ENCODE measurements at regions not wholly inside any gene's neighbourhood (a gene's known extent, or its start where the extent isn't known, plus 50 kb on each side); places are given as distances from the start of the nearest gene placed in this dataset.
"Not testable (repeated sequence)": the region's sequence is repeated elsewhere in the genome, so short reads cannot be mapped to it uniquely, and the experiment has no call there.

GRCh38 chr1:148324465-148324864 is 158.6 kb downstream of the PPIAL4G start:
- not testable (repeated sequence) for DNase-seq (ENCODE audit: low read depth in 2 of 3, low spot score in 2 of 3)

DNA sequence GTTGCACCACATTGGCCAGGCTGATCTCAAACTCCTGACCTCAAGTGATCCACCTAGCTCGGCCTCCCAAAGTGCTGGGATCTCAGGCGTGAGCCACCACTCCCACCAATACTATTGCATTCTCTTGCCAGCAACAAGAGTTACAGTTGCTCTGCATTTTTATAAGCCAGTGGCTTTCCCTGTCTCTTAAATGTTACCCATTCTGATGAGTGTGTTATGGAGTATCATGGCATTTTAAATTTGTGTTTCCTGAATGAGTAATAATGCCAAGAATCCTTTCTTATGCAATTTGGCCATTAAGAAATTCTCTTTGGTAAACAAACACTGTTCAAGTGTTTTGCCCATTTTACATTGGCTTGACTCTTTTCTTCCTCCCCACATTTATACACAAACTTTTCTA is 163.0 kb downstream of the PPIAL4G start:
- not testable (repeated sequence) for DNase-seq (ENCODE audit: low read depth in 2 of 3, low spot score in 2 of 3)

- DNase-seq (ENCODE audit: low read depth in 2 of 3, low spot score in 2 of 3), result no peak
Measured at GRCh38 chr1:148318904-148319242, 164.2 kb downstream of the PPIAL4G start.

GRCh38 chr1:148318123-148318903 is 164.8 kb downstream of the PPIAL4G start:
- peak in 2 of 3 donors; percentile 84 to 90 for DNase-seq (ENCODE audit: low read depth in 2 of 3, low spot score in 2 of 3)

GRCh38 chr1:148317288-148317985 is 165.4 kb upstream of the NBPF11 start:
- no peak for DNase-seq (ENCODE audit: low read depth in 2 of 3, low spot score in 2 of 3)

- DNase-seq (ENCODE audit: low read depth in 2 of 3, low spot score in 2 of 3), result no peak
Measured at GRCh38 chr1:148315071-148315811, 163.2 kb upstream of the NBPF11 start.

- no peak for DNase-seq (ENCODE audit: low read depth in 2 of 3, low spot score in 2 of 3)
Measured at GRCh38 chr1:148310807-148311206, 158.7 kb upstream of the NBPF11 start.

DNA sequence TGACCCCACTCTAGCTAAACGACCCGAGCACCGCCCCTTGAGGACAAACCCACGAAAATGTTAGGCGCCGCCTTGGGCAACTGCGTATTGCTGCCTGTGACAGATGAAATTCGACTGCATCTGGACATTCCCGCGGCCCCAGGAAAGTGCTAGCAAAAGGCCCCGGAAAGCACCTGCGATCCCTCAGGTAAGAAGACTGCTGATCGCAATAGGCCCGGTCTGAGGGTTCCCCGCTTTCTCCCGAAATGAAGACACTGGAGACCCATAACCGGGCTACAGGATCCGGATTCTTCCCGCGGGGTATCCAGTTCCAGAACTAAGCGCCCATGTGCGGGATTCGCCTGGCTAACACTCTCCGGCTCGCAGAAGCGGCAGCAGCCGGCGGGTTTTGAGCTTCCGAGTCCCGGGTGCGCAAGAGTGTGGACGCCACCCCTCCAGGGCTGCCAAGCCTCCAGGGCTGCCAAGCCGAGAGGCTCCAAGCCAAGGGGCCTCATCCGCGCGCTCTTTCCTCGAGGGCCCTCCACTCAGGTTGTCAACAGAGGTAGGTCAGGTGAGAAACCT is 157.9 kb upstream of the NBPF11 start:
- DNase-seq (ENCODE audit: low read depth in 2 of 3, low spot score in 2 of 3), result no peak

DNA sequence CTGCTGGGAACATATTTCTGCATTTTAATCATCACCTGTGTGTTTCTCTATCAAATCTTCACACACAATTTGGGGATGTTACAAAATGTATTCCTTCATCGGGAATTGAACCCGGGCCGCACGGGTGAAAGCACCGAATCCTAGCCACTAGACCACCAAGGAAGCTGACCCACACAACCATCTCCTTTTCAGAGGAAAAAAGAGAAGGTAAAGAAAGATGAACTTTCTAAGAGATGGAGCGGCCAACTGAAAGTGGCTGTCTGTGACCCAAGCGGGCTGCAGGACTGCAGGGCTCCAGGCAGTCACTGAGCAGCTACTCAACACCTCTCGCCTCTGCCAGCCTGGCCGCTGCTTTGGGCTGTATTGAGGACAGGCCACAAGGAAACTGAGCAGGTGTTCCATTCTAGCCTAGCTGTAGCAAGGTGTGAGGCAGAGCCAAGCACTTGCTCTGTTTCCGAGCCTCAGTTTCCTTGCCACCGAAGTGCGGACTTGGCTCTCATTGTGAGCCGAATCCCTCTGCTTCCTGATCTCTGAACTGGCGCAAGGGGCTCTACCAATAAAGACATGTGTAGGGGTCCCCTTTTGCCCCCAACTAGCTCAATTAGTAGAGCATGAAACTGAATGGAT is 156.9 kb upstream of the NBPF11 start:
- no peak for DNase-seq (ENCODE audit: low read depth in 2 of 3, low spot score in 2 of 3)

DNA sequence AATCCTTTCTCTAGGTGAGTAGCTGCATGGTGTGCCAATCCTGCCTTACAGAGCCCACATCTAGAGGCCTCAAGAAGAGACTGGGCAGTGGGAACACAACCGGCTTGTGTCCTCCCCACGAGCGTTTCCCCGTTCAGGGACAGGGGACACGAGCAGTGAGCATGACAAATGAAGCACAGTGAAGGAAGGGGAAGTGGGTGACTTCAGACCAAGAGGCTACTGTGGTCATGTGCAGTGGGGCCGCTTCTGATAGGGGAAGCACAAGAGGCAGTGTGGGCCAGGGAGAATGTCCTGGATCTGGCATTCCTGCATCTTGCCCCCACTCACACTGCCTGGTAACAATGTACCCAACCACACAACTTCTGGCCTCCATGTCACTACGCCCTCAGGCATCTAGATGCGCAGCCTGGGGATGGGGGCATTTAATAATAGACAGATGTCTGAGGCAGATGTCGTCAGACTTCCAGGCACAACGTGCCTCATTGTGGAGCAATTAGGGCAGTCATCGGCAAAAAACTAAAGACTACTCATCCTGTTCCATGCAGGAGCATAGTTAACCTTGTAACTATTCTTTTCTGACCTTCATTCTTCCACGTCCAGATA is 155.6 kb upstream of the NBPF11 start:
- peak in 1 of 3 donors; percentile 27 for DNase-seq (ENCODE audit: low read depth in 2 of 3, low spot score in 2 of 3)

DNA sequence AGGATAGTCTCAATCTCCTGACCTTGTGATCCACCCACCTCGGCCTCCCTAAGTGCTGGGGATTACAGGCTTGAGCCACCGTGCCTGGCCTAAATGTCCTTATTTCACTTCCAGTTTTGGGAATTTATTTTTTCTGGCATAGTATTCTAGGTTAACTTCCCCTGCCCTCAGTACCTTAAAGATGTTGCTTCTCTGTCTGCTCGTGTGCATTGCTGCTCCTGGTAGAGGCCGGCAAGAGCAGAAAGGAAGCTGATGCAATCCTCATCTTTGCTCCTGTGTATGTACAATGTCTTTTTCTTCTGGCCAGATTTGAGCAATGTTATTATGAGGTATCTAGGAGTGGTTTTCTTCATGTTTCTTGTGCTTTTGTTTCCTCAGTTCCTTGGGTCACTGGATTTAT is 152.9 kb upstream of the NBPF11 start:
- DNase-seq (ENCODE audit: low read depth in 2 of 3, low spot score in 2 of 3), result not testable (repeated sequence)

DNA sequence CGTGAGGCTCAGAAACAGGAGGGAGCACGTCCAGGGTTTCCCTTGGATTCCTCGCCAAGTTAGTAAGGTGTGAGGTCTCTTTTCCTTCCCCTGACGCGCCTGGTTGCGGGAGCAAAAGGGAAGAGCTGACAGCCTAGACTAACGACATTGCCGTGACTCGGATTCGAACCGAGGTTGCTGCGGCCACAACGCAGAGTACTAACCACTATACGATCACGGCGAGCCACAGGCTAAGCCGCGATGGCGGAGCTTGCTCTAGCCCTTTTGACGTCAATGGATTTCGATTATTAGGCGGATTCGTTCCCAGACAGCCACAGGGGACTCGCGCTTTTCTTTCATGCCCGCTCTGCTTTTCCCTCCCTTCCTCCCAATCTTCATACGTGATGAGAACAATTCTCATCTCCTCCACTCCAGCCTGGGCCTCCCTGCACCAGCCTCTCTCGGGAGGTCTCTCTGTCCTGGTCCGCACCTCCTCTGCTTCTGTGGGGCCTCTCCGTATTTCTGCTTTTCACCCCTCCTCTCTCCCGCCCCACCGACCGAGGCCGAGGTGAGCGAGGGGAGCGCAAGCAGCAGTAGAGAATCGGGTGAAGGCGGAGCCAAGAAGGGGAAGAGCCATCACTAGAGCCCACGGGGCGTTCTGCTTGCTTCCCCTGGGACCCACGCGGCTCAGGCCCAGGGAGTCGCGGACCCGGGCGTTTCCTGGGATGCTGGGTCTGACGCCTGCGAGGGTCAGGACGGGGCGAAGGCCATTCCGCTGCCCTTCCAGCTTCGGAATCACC is 150.7 kb upstream of the NBPF11 start:
- DNase-seq (ENCODE audit: low read depth in 2 of 3, low spot score in 2 of 3), result not testable (repeated sequence)

- DNase-seq (ENCODE audit: low read depth in 2 of 3, low spot score in 2 of 3), result not testable (repeated sequence)
Measured at GRCh38 chr1:148297852-148298251, 145.8 kb upstream of the NBPF11 start.

DNA sequence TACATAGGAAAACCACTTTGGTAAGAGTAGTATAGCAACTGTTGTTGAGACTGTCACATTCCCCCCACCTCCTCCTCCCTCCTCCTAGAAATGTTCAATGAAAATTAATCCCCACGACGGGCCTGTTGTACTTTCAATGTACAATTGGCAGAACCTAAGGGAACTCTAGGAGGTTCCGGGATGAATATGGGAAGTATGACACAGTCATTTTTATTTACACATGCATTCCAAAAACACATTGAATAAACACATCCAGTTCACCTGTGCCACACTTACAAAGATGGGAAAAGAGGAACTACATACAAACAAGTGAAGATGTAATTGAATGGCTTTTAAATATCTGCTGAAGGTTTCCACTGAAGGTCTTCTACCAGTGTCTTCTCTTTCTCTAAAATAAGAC is 144.4 kb upstream of the NBPF11 start:
- DNase-seq (ENCODE audit: low read depth in 2 of 3, low spot score in 2 of 3), result no peak

GRCh38 chr1:148294116-148294807 is 142.2 kb upstream of the NBPF11 start:
- DNase-seq (ENCODE audit: low read depth in 2 of 3, low spot score in 2 of 3), result no peak

- DNase-seq (ENCODE audit: low read depth in 2 of 3, low spot score in 2 of 3), result peak in 1 of 3 donors; percentile 30
Measured at GRCh38 chr1:148293651-148294050, 141.6 kb upstream of the NBPF11 start.

GRCh38 chr1:148292915-148293314 is 140.8 kb upstream of the NBPF11 start:
- no peak for DNase-seq (ENCODE audit: low read depth in 2 of 3, low spot score in 2 of 3)

GRCh38 chr1:148290881-148291280 is 138.8 kb upstream of the NBPF11 start:
- no peak for DNase-seq (ENCODE audit: low read depth in 2 of 3, low spot score in 2 of 3)

DNA sequence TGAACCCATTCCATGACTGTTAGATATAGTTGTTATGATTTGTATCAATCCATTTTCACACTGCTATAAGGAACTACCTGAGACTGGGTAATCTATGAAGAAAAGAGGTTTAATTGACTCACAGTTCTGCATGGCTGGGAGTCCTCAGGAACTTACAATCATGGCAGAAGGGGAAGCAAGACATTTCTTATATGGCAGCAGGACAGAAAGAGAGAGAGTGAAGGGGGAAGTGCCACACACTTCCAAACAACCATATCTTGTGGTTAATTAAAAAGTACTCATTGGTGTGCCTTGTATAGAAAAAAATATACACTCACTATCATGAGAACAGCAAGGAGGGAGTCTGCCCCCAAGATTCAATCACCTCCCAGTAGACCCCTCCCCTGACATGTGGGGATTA is 137.6 kb upstream of the NBPF11 start:
- DNase-seq (ENCODE audit: low read depth in 2 of 3, low spot score in 2 of 3), result no peak

All from hematopoietic multipotent progenitor cell (in vitro differentiated cells).